WERI-Rb-1 (cell line): ENCODE measurements at regions not wholly inside any gene's neighbourhood (a gene's known extent, or its start where the extent isn't known, plus 50 kb on each side); places are given as distances from the start of the nearest gene placed in this dataset.
"Not testable (repeated sequence)": the region's sequence is repeated elsewhere in the genome, so short reads cannot be mapped to it uniquely, and the experiment has no call there.

Experiments
- DNase-seq: peaks from one replicate; pipeline ENCODE4 v3.0.0-alpha.2; 2020
- H3K27ac ChIP-seq: fragments of 250-450 bp; sonication (Bioruptor Pico); 2 replicates; pipeline ENCODE4 v1.5.1; 2020; ENCODE audit warnings: mild to moderate bottlenecking, moderate library complexity
- H3K27me3 ChIP-seq: fragments of 250-450 bp; sonication (Bioruptor Pico); 2 replicates; pipeline ENCODE4 v1.5.1; 2021; ENCODE audit warnings: mild to moderate bottlenecking, low read depth, moderate library complexity; ENCODE audit not compliant: insufficient read depth, severe bottlenecking
- H3K36me3 ChIP-seq: fragments of 250-450 bp; sonication (Bioruptor Pico); 2 replicates; pipeline ENCODE4 v1.5.1; 2020; ENCODE audit warnings: mild to moderate bottlenecking, moderate library complexity
- H3K4me3 ChIP-seq: 2 replicates; pipeline ENCODE4 v1.5.1; 2011; ENCODE audit warnings: low read depth, mild to moderate bottlenecking, control low read depth, low read length
- H3K9me3 ChIP-seq: fragments of 250-450 bp; sonication (Bioruptor Pico); 2 replicates; pipeline ENCODE4 v1.5.1; 2021; ENCODE audit warnings: mild to moderate bottlenecking, moderate library complexity; ENCODE audit not compliant: severe bottlenecking
- TF ChIP-seq, protein P1 (sequence below): IDR thresholded peaks from 2 replicates; pipeline ENCODE4 v1.5.1; 2011; ENCODE audit warnings: low read depth, mild to moderate bottlenecking, control low read depth, inconsistent platforms, low read length

DNA sequence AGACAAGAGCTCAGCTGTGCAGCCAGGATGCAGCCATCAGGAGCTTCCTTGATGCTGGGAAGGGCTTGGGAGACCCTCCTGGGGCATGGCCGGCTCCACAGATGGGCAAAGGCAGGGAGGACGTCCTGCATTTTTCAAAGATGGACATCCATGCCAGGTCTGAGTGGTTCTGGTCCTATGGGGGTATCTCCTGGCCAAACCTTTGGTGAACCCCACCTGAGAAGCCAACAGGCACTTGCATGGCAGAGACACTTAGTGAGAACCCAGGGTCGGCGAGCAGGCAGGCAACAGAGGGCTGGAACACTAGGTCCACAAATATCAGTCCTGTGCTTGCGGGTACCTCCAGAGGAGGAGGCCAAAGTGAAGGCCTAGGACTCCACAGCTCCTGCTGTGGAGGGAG, 70.0 kb downstream of the KCTD15 start:
- Histone ChIP-seq H3K36me3 (no peaks in the 10 kb centered on the region), H3K27ac (no peak overlapping the region), H3K27me3 (no peaks in the 10 kb centered on the region), H3K9me3 (no peaks in the 10 kb centered on the region), H3K4me3 (no peak overlapping the region)
- no peak for DNase-seq
- TF ChIP-seq, protein P1, sequence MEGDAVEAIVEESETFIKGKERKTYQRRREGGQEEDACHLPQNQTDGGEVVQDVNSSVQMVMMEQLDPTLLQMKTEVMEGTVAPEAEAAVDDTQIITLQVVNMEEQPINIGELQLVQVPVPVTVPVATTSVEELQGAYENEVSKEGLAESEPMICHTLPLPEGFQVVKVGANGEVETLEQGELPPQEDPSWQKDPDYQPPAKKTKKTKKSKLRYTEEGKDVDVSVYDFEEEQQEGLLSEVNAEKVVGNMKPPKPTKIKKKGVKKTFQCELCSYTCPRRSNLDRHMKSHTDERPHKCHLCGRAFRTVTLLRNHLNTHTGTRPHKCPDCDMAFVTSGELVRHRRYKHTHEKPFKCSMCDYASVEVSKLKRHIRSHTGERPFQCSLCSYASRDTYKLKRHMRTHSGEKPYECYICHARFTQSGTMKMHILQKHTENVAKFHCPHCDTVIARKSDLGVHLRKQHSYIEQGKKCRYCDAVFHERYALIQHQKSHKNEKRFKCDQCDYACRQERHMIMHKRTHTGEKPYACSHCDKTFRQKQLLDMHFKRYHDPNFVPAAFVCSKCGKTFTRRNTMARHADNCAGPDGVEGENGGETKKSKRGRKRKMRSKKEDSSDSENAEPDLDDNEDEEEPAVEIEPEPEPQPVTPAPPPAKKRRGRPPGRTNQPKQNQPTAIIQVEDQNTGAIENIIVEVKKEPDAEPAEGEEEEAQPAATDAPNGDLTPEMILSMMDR = no peak

DNA sequence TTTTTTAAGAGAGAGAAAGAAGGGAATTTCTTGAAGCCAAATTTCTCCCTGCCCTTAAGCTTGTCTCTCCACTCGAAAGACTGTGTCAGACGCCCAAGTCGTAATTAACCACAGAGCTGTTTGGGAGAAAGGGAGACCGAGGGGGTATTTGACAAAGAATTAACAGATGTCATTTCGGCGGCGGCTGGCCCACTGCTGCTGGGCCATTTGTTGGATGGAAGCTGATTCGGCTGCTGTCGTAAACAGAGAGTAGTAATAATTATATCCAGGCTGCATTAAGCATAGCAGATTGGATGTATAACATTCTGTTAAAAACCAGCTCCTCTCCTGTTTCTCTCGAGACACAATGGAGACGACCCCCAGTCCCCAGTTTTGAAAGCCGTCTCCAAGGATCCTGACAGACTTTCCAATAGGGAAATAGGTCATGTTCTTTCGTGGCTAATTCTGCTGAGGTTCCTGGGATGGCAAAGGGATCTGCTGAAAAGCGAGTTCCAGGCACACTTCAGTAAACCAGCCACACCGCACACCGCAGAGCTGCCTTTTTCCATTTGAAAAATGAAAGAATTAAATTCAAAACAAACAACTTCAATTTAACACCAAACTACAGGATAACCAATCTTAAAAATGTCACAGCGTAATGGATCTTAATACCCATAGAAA, 71.5 kb downstream of the KCTD15 start:
- H3K27me3 ChIP-seq = no peaks in the 10 kb centered on the region
- TF ChIP-seq, protein P1 = no peak
- no peak overlapping the region for H3K4me3 ChIP-seq
- peak; percentile 12 for DNase-seq
- H3K9me3 ChIP-seq = no peaks in the 10 kb centered on the region
- H3K36me3 ChIP-seq = no peaks in the 10 kb centered on the region
- H3K27ac ChIP-seq = no peak overlapping the region

DNA sequence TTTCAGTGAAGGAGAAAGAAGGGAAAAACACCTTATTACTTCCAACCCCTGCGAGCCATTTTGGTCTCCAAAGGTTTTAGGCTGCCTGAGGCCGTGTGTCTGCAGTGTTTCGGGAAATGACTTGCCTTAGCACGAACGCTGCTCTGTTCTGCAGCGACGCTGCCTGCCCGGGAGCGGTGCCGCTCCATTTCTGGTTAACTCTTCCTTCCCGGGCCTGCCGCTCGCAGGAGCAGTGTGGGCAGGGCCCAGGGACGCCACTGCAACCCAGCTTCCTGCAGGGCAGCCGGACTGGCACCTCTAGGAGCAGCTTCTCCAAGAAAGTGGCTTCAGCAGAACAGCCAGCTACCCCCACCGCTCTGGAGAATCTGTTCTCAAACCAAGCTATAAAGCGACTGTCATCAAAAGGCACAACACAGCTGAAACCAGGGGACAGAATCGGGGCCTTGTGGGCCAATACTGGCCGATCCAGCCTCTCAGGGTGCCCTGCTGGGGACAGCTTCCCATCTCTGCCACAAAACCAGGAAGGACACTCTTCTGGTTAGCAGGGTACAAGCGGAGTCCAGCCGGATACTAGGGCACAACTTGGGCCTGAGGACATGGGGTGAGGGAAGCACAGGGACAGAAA, 72.2 kb downstream of the KCTD15 start:
- H3K27me3 ChIP-seq = no peaks in the 10 kb centered on the region

DNA sequence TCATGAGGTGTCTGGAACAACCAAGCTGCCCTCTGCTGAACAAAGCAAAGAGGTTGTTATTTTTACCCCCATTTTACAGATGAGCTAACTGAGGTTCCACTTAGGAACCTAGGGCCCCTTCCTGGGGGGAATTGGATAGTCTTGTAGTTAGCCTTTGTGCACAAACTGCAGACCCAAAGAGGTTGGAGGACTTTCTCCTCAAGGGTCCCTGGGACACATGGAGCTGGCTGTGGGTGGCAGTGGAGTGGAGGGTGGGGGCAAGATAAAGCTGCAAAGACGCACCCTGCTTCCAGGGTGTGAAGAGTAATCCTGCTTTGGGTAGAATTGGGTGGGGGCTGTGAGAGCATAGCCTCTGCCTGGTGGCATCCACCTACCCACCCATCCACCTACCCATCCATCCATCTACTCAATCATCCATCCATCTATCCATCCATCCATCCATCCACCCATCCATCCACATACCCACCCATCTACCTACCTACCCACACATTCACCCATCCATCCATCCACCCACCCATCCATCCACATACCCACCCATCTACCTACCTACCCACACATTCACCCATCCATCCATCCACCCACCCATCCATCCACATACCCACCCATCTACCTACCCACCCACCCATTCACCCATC, 73.7 kb downstream of the KCTD15 start:
- H3K36me3 ChIP-seq, H3K9me3 ChIP-seq, H3K27ac ChIP-seq, H3K4me3 ChIP-seq, DNase-seq, H3K27me3 ChIP-seq: not testable (repeated sequence)

More for the DNA sequence above, 72.2 kb downstream of the KCTD15 start:
- Histone ChIP-seq H3K9me3 (no peaks in the 10 kb centered on the region), H3K27ac (no peak overlapping the region), H3K36me3 (no peaks in the 10 kb centered on the region), H3K4me3 (no peak overlapping the region)
- TF ChIP-seq, protein P1 = no peak
- no peak for DNase-seq

DNA sequence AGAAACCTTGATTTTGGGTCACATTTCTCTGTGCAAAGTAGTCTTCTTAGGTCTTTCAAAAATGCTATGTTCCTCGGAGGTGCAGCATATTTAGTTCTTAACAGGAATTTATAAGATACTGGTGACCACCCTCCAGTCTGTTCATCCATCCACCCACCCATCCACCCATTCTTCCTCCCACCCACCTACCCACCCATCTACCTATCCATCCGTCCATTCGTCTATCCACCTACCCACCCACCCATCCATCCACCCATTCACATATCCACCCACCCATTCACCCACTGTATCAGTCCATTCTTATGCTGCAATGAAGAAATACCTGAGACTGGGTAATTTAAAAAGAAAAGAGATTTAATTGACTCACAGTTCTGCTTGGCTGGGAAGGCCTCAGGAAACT, 74.9 kb downstream of the KCTD15 start:
- Histone ChIP-seq H3K27me3 (no peaks in the 10 kb centered on the region), H3K9me3 (no peaks in the 10 kb centered on the region), H3K36me3 (no peaks in the 10 kb centered on the region), H3K27ac (no peak overlapping the region), H3K4me3 (no peak overlapping the region)
- TF ChIP-seq, protein P1 = no peak
- no peak for DNase-seq

DNA sequence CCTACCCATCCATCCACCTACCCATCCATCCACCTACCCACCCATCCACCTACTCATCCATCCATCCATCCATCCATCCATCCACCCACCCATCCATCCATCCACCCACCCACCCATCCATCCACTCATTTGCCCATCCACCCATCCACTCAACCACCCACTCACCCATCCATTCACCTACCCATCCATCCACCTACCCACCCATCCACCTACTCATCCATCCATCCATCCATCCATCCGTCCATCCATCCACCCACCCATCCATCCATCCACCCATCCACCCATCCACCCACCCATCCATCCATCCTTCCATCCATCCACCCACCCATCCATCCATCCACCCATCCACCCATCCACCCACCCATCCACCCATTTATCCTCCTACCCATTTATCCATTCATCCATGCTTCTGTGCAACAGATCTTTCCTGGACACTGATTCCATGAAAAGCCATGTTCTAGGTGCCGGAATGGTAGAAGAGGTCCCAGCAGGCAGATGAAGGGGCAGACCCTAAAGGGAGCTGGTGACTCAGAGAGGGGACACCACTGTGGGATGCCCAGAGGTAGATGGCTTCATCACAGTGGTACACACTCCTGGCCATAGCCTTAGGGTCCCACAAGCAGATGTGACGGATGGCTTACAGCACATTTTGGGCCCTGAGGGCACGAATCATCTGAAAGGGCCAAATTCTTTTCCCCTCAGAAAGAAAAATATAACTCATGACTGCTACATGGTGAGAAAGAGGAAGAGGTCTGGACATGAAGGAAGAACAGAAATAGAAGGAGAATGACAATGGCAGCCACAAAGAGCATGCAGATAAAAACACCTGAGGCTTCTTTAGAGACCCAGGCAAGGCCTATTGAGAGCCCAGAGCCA, 76.0 kb downstream of the KCTD15 start:
- H3K27me3 ChIP-seq = no peaks in the 10 kb centered on the region
- no peak for DNase-seq
- no peaks in the 10 kb centered on the region for H3K36me3 ChIP-seq
- no peak overlapping the region for H3K27ac ChIP-seq
- no peak overlapping the region for H3K4me3 ChIP-seq
- TF ChIP-seq, protein P1 = no peak
- H3K9me3 ChIP-seq = no peaks in the 10 kb centered on the region
